GM21619 (cell line): ENCODE measurements at regions not wholly inside any gene's neighbourhood (a gene's known extent, or its start where the extent isn't known, plus 50 kb on each side); places are given as distances from the start of the nearest gene placed in this dataset.
A peak's percentile ranks its signal among the peaks of the same experiment; 100 is the strongest.

Source experiments
- ATAC-seq: cut with Tn5 transposase; IDR thresholded peaks from one replicate; pipeline ENCODE4 v1.9.1; 2021; ENCODE audit not compliant: unreplicated experiment

DNA sequence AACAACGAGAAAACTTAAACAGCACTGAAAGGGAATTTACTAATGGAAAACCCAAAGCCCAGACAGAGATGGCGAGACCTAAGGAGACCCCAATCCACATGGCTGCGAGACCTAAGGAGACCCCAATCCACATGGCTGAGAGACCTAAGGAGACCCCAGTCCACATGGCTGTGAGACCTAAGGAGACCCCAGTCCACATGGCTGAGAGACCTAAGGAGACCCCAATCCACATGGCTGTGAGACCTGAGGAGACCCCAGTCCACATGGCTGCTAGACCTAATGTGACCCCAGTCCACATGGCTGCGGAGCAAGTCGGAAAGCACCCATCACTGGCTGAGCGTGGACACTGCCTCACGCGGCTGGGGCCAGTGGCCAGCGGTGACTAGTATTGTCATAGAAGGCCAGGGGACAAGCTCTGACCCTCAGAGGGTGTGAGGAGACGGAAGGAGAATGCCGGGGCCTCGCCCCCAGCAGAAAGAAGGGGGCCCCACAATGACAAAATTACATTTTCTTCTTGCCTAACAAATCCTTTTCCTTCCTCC lies 241.8 kb downstream of the C16orf95 start:
- ATAC-seq: no peak

DNA sequence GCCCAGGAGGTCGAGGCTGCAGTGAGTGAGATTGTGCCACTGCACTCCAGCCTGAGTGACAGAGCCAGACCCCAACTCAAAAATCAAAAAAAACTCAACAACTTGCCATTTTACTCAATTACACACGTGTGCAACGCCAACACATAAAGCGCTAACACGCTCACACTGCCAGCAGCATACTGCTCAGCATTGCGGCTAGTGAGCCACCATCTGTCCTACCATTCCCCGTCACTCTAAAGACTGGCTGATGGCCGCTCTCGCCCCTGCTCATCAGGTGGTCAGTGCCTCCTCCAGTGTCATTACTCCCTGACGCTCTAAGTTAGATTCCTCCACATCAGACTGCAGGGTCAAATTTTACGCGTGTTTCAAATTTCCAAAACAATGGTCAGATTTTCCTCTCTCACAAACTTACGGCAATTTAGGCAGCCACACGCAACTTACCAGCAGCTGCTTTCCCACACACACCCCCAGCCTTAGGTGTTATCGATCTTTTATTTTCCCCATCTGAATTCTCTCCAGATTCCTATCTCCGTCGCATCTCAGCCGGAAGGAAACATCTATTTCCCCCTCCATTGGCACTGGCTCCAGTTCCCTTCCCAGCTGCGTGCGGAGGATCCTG lies 240.8 kb downstream of the C16orf95 start:
- ATAC-seq: no peak

DNA sequence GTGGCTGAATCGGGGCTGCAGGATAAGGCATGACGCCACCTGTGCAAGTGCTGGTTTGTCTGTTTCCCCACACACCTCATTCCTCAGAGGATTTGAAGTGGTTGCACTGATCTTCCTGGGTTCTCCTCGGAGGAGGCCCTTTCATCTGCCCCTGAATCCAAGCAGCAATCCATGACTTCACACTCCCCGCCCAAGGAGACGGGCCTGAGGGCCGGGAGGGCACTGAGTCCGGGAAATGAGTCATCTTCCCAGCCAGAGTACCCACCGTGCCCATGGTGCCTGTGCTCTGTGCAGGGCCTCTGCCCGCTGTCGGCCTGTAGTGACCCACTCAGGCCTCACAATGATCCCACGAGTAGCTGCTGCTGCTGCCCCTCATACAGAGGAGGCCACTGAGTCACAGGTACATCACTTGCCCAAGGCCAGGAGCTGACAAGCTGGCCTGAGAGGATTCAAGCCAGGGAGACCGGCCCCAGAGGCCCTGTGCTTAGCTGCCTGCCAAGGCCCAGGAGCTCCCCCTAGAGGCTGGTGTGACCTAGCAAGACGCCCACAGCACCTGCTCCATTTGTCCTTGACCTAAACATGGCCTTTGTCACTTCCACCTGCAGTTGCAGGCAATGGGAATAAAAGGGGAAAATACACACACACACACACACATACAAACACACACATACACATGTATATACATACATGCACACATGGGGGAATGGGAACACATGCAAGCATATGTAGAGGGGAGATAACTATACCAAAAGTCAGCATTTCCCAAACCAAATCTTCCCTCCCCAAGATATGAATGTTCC lies 240.0 kb downstream of the C16orf95 start:
- ATAC-seq: peak; percentile 48

DNA sequence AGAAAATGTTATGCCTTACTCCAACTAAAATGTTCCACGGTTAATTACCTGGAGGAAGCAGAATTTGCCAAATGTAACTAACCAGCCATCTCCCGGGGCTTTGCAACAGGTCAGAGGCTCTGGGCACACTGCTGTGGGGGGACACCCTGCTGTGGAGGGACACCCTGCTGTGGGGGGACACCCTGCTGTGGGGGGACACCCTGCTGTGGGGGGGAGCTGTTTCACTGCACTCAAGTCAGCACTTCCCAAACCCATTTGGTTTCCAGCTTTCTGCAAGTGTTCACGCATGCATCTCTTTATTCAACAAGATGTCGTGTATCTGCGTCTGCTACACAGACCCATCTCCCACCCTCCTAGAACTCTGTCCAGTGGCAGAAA lies 239.5 kb downstream of the C16orf95 start:
- ATAC-seq: no peak

DNA sequence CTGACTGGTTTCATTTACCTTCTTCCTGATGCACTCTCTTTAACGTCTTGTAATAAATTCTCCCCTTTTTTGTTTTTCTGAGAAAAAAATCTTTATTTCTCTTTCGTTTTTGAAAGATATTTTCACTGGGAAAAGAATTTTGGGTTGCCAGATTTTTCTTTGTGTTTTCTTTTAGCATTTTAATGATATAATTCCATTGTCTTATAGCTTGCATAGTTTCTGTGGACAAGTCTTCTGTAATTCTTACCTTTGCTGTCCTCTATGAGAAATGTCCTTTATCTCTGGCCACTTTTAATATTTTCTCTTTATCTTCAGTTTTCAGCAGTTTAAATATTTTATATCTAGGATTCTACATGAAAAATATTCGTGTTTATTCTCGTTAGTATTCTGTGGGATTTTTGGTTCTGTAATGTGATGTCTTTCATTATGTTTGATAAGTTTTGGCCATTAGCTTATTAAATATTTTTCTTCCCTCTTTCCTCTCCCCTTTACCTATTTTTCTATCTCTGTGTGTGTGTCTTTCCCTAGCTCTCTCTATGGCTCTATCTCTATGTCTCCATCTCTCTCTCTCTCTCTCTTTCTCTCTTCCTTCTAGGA lies 236.5 kb downstream of the C16orf95 start:
- no peak for ATAC-seq

DNA sequence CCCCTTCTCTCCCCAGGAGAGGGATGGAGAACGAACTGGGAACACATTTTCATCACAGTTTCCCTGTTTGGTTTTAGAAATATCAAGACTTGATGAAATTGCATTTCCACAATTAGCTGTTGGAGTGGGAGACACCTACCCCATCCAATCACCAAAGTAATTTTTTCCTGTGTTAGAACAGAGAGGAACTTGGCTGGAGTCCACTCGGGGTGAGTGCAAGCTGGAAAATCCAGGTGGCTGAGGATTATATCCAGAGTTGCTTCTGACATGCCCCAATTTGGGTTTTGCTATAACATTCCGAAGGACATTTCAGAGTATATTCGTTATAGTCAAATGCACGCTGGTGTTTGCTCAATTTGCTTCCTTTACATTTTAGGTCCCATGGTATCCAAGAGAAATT lies 231.8 kb downstream of the C16orf95 start:
- ATAC-seq: no peak

DNA sequence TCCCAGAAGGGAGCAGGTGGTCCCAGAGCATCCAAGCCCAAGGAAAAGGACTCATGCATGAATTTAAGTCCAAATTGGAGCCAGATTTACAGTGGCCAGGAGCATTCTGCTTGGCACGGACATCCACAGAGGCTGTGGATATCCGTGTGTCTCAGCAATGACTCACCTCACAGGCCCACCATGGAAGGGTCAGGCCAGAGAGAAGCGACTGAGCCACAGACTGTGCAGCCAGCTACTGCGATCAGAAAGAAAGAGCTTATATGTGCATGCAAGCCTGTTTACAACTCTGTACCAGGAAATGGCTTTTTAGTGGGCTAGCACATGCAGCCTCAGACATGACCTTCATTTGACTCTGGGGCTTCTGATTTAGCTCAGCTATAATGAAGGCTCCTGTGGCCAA lies 231.0 kb downstream of the C16orf95 start:
- ATAC-seq: no peak

DNA sequence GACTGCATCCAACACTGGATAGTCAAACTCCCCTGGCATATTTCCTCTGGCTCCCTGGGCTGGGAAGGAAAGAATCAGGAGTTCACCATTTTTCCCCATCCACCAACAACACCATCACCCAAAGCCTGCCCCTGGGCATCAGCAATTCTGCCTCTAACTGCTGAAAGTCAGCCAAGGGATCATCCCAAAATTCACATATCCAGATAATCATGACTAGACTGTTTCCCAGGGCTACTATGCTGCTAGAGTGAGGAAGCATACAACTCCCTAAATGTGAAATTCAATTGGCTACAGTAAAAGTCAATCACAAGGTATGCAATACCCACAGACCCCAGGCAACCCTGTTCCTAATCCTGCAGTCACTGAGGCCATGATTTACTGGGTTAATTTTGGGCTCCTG lies 230.6 kb downstream of the C16orf95 start:
- ATAC-seq: no peak

DNA sequence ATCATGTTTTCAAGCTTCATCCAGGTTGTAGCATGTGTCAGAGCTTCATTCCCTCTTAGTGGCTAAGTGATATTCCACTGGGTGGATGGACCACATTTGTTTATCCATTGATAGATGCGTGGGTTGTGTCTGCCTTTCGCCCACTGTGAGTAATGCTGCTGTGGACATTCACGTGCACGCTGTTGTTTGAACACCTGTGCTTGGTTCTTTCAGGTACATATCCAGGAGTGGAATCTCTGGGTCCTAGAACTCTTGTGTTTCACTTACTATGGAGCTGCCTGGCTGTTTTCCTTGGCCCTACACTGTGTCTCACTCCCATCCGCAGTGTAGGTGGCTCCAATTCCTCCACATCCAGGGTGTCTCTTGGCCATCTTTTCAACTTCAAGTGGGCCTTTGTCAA lies 224.2 kb downstream of the C16orf95 start:
- no peak for ATAC-seq

DNA sequence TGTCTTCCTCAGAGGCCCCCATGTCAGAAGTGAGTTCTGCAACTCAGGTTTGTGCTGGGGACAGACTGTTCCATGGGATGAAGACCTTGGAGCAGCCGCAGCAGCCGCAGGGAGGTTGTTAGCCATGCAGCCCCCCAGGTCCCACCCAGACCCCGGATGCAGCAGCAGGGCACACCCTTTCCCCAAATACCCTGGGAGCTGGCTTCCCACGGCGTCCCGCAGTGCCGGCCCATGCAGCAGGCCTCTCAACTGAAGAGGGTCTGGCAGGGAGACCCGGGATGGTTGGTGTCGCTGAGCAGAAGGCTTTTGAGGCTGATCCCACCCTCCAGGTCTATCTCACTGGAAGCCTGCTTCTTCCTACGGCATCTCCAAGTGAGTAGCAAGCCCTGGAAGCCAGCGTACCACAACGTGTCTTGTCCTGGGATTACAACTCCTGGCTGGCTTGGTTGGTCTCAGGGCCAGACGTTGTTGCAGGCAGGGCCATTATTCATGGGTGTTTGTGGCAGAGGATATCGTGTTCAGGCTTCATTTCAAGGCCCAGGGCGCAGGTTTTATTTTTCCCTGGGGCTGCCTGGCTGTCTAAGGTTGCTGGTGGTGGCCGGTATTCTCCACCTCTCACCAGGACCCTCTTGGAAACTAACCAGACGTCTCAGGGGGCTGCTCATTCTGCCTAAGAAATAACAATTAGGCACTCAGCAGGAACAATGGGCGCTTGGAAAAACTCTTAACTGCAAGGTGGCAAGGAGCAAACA lies 223.2 kb downstream of the C16orf95 start:
- ATAC-seq: no peak

DNA sequence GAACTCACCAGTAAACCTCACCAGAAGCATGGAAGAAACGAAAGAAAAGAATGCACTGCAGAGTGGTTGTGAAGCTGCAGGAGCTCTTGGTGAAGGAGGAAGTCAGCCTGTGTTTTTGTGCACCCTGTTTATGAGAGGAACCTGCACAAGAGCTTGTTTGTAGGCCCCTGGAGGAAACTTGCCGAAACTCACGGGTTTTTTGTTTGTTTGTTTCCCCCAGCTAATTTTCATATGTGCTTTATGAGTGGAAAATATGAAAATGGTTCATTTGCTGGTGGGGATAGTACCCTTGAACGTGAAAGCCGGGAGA lies 222.7 kb downstream of the C16orf95 start:
- ATAC-seq: no peak

DNA sequence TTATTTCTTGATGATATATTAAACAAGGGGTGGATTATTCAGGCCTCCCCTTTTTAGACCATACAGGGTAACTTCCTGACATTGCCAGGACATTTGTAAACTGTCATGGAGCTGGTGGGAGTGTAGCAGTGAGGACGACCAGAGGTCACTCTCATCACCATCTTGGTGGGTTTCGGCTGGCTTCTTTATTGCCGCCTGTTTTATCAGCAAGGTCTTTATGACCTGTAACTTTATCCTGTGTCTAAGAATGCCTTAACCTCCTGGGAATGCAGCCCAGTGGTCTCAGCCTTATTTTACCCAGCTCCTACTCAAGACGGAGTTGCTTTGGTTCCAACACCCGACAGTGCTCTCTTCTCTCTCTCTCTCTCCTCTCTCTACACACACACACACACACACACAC lies 221.9 kb downstream of the C16orf95 start:
- ATAC-seq: no peak

DNA sequence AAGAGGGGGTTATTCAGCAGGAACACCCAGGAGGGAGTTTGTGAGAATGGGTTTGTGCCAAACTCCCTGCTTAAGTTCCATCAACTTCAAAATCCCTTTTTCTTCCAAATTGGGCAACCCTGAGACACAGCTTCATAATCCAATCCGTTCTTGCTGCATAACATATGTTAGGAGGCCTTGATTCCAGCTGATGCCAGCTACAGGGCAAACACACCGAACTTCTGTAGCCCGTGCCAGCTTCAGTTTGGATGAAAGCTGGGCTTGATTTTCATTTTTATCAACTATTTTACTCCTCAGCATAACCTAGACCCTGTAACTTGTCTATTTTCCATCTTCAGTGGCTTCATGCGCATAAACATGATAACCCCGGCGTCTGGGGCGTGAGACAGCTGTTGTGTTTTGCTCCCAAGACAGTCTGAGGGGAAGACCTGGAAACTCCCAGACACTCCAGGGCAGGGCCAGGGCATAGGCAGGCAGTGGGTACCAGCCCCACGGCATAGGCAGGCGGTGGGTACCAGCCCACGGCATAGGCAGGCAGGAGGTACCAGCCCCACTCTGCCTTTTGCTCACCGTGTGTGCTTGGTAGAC lies 220.4 kb downstream of the C16orf95 start:
- no peak for ATAC-seq

DNA sequence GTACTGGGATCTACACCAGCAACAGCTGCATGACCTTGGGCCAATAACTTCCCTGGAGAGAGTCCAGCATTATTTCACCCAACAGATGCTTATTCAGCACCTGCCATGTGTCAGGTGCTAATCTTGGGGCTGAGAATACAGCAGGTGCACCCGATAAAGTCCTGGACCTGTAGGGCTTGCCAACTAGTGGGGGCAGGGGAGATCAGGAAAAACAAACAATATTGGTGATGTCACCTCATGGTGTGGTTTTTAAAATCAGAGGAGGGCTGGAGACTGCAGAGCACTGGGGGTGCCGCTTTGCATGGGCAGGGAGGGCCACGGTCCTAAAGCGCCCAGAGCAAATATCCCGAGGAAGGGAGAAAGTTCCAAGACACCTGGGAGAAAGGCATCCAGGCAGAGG lies 218.8 kb downstream of the C16orf95 start:
- ATAC-seq: no peak

DNA sequence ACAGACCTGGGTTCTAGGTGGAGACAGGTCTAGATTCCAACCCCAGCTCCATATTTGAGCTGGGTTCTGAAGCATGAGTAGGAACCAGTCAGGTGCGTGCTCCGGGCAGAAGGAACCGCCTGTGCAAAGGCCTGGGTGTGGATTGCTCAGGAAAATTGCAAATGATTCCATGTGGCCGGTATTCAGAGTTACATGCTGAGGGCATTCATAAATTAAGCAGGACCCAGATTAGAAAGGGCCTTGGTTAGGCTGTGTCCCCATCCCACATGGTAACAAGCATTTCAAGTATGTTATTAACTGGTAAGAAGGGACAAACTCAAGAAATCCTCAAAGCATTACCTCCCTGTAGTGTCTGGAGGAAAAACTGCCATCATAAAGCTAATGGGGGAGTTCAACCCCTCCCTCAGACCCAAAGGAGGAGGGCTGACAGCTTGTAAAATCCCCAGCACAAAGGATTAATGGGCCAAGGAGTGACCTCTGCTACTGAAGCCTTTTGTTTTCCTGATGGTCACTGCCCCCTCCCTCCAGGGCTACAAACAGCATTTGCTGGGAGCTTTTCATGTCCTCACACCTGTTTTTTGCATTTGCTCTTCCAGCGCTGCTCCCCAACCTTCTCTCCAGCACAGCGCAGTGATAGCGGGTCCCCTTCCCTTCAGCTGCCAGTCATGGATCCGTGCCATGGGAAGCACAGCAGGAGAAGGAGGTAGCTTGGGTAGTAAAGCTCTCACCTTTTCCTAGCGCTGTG lies 218.0 kb downstream of the C16orf95 start:
- no peak for ATAC-seq

DNA sequence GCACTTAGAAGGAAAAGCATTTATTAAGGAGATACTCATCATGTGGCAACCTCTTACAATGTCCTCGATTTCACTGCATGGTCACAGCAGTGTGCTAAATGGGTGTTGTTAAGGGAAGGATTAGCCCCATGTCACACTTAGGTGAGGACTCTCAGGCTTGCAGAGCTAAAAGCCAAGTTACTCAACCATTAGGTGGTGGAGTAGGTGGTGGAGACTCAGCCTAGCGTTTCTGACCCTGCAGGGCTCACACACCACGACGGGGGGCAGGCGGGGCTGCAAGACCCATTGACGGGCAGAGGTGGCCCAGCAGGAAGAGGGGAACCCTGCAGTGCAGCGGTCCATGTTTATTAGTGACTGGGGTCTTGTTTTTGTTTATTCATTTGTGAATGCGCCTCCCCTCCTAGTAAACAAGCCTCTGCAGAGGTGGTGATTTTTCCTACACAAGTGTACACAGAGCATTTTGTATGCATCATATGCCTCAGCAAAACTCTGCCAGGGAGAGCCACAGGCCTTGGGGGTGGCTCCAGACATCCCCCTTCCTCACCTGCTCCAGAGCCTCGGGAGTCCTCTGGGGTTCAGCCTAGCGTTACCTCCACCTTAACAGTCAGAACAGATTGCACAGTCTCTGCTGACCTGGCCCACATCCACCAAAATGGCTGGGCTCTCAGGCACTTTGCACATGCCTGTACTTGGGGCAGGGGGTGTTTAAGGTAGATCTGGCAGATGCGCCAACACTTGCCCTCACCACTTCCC lies 216.7 kb downstream of the C16orf95 start:
- ATAC-seq: no peak

DNA sequence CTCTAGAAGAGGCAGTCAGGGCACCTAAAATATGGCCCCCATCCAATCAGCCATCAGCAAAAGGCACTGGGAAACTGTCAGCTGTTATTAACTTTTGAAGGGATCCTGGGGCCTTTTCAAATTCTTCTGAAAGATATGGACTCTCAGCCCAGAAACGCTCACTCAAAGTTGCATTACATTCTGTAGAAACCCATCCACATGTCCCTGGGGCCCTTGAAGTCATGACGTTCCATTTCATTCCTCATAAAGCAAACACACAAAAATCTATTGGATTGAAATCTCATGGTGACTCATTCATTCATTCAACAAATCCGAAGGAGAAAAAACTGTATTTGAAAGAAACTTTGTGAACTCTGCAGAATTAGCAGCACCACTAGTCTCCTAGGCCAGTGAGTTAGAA lies 215.3 kb downstream of the C16orf95 start:
- no peak for ATAC-seq

DNA sequence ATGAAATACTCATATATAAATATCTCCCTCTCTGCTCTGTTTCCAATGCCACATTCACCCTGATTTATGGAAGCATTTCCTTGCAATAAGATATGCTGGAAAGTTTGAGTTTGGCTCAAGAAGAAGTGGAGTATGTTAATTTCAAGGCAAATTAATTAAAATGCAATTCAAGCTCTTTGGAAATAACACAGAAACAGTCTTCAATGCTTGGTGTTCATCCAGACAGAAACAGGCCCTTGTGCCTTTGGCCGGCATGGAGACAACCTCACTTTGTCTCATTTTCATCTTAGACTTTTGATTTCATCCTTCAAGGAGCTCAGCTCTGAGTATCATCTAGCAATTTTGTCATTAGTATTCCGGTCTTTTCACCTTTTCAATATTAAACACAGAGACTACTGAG lies 210.0 kb downstream of the C16orf95 start:
- ATAC-seq: no peak

DNA sequence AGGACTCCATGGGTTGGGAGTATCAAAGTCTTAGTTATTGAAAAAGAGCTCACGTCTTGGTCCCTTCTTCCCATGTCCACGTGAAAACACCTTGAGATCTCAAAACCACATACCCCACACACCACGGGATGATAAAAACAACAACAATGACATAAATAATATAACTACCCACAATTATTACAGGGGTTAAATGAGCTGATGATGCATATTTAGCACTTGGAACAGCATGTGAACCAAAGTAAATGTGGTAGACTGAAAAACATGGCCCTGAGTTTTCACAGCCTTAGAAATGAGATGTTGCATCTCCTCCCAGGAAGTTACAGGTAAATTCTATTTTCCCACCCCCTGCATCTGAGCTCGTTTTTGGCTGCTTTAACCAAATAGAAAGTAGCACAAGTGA lies 208.9 kb downstream of the C16orf95 start:
- no peak for ATAC-seq

DNA sequence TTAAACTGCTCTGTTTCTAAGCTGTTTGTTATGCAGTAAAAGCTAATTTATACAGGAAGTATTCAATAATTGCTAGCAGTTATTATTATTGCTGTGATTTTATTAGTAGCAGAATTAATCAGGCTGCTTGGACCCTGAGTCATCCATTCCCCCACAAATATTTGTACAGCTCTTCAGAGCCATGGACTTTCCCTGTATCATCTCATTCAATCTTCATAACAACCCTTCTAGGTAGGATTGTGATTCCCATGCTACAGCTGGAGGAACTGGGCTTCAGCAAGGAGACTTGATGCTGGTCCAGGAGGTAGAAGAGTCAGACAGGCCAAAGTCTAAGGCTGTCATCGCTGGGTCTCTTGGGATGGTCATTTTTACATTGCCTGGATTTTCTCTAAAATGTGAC lies 208.3 kb downstream of the C16orf95 start:
- ATAC-seq: no peak
